ENCODE measurements at regions not wholly inside any gene's neighbourhood (a gene's known extent, or its start where the extent isn't known, plus 50 kb on each side); places are given as distances from the start of the nearest gene placed in this dataset.

DNA sequence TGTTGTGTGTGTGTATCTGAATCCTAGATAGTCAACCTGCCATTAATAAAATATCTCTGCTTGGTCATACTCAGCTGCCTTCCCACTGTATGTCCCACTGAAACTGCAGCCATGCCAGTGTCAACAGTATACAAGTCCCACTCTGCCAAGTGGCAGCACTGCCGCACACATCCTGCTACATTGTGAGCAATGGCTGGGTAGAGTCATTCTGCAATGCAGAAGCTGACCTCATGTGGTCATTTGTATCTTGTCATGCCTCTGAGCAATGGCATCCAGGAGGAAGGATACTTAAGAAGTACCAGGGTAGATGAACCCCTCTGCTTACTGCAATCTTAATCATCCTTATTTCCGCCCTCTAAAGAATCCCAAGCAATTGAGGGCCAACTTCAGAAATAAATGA lies 302.2 kb upstream of the DDX18 start:
- TF ChIP-seq, protein P1, sequence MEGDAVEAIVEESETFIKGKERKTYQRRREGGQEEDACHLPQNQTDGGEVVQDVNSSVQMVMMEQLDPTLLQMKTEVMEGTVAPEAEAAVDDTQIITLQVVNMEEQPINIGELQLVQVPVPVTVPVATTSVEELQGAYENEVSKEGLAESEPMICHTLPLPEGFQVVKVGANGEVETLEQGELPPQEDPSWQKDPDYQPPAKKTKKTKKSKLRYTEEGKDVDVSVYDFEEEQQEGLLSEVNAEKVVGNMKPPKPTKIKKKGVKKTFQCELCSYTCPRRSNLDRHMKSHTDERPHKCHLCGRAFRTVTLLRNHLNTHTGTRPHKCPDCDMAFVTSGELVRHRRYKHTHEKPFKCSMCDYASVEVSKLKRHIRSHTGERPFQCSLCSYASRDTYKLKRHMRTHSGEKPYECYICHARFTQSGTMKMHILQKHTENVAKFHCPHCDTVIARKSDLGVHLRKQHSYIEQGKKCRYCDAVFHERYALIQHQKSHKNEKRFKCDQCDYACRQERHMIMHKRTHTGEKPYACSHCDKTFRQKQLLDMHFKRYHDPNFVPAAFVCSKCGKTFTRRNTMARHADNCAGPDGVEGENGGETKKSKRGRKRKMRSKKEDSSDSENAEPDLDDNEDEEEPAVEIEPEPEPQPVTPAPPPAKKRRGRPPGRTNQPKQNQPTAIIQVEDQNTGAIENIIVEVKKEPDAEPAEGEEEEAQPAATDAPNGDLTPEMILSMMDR (IDR thresholded peaks at IDR 0.05; ENCODE audit: insufficient read depth, low read length, poor library complexity, severe bottlenecking) = no peak
- TF ChIP-seq EZH2phosphoT487 (conservative IDR thresholded peaks at IDR 0.05; ENCODE audit: low read length) = no peak
